AG04449 (cell line): ENCODE measurements at regions not wholly inside any gene's neighbourhood (a gene's known extent, or its start where the extent isn't known, plus 50 kb on each side); places are given as distances from the start of the nearest gene placed in this dataset.
"Not testable (repeated sequence)": the region's sequence is repeated elsewhere in the genome, so short reads cannot be mapped to it uniquely, and the experiment has no call there.

Experiments
- CTCF ChIA-PET: fragments of 350-600 bp; formaldehyde crosslinking; extraction: SDS; loops from one replicate; lab custom pipeline; 2021; ENCODE audit warnings: antibody characterized with exemption; lab: Yijun Ruan, JAX
- POLR2A ChIA-PET: fragments of 400-600, 350-600 bp; formaldehyde crosslinking; extraction: SDS; loops from one replicate; lab custom pipeline; 2020; ENCODE audit warnings: antibody characterized with exemption, inconsistent platforms; lab: Yijun Ruan, JAX
- DNase-seq: peaks from one replicate; pipeline ENCODE4 v3.0.0-alpha.2; 2010; ENCODE audit warnings: low read depth, low spot score
- H3K4me3 ChIP-seq: 2 replicates; pipeline ENCODE4 v1.5.1; 2011; ENCODE audit warnings: low read depth, mild to moderate bottlenecking, control low read depth, low read length
- CTCF ChIP-seq: IDR thresholded peaks from one replicate; pipeline ENCODE4 v1.5.1; 2011; ENCODE audit warnings: mild to moderate bottlenecking, moderate library complexity, low read length, control low read depth, inconsistent platforms; ENCODE audit not compliant: insufficient read depth; ENCODE audit errors: missing control alignments

GRCh38 chr10:21423850-21424249 is 101.6 kb downstream of the SKIDA1 start:
- no peak for TF ChIP-seq CTCF
- no peak for DNase-seq
- no peak overlapping the region for H3K4me3 ChIP-seq
- POLR2A ChIA-PET, result no interaction called here
- CTCF ChIA-PET, result interaction anchor here (1.5 kb wide), 1 partner anchor 145 kb away, joined by 4 read pairs; no protein-coding TSS in a partner anchor

GRCh38 chr10:21423338-21423737 is 102.1 kb downstream of the SKIDA1 start:
- POLR2A ChIA-PET, result no interaction called here
- no peak for DNase-seq
- CTCF ChIA-PET, result no interaction called here
- no peak for TF ChIP-seq CTCF
- no peak overlapping the region for H3K4me3 ChIP-seq

GRCh38 chr10:21421794-21422193 is 103.7 kb downstream of the SKIDA1 start:
- ChIA-PET CTCF (interaction anchor here (1.0 kb wide), 1 partner anchor 143 kb away, joined by 4 read pairs; no protein-coding TSS in a partner anchor), POLR2A (no interaction called here)
- TF ChIP-seq CTCF, result no peak
- no peak for DNase-seq
- no peak overlapping the region for H3K4me3 ChIP-seq

- H3K4me3 ChIP-seq, result no peak overlapping the region
- ChIA-PET POLR2A (no interaction called here), CTCF (interaction anchor here (1.0 kb wide), 1 partner anchor 143 kb away, joined by 4 read pairs; no protein-coding TSS in a partner anchor)
- no peak for TF ChIP-seq CTCF
- no peak for DNase-seq
These were observed 104.5 kb downstream of the SKIDA1 start for GRCh38 chr10:21421016-21421415.

- CTCF ChIA-PET, DNase-seq, H3K4me3 ChIP-seq: not testable (repeated sequence)
- POLR2A ChIA-PET, result interaction anchor here (0.7 kb wide), 1 partner anchor 27 kb away, joined by 3 read pairs; no protein-coding TSS in a partner anchor
These were observed 106.4 kb downstream of the SKIDA1 start for GRCh38 chr10:21418981-21419576.

GRCh38 chr10:21417172-21417712 is 108.2 kb downstream of the SKIDA1 start:
- ChIA-PET POLR2A (no interaction called here), CTCF (interaction anchor here (1.0 kb wide), 1 partner anchor 9 kb away, joined by 3 read pairs; no protein-coding TSS in a partner anchor)
- no peak overlapping the region for H3K4me3 ChIP-seq
- no peak for DNase-seq
- TF ChIP-seq CTCF, result no peak
